ENCODE measurements at regions not wholly inside any gene's neighbourhood (a gene's known extent, or its start where the extent isn't known, plus 50 kb on each side); places are given as distances from the start of the nearest gene placed in this dataset.

GRCh38 chr10:128971374-128972035, 495.5 kb upstream of the MGMT start:
- H3K9me3 ChIP-seq: no peaks in the 10 kb centered on the region
- H3K4me1 ChIP-seq (ENCODE audit: insufficient read depth): no peaks in the 10 kb centered on the region
- DNase-seq: no peak
- no peak overlapping the region for H3K4me3 ChIP-seq
- intact Hi-C loops (cut with DNase I): no loop called here
- no peaks in the 10 kb centered on the region for H3K27me3 ChIP-seq
- 86 to 88% (median 87%) methylated on average over 11 of the region's 11 CpGs for WGBS, 3 donors
- no peak overlapping the region for H3K27ac ChIP-seq
- TF ChIP-seq EP300 (IDR thresholded peaks at IDR 0.05) (no peak), POLR2A (IDR thresholded peaks at IDR 0.05) (no peak), CTCF (IDR thresholded peaks at IDR 0.05) (no peak)
- H3K36me3 ChIP-seq: no peaks in the 10 kb centered on the region

- WGBS, 3 donors: 82 to 94% (median 90%) methylated on average over 2 of the region's 2 CpGs
- Histone ChIP-seq H3K36me3 (no peaks in the 10 kb centered on the region), H3K4me1 (ENCODE audit: insufficient read depth) (no peaks in the 10 kb centered on the region)
These were observed 495.0 kb upstream of the MGMT start for GRCh38 chr10:128972036-128972405.

GRCh38 chr10:128973221-128973620, 493.8 kb upstream of the MGMT start:
- intact Hi-C loops (cut with DNase I): no loop called here
- TF ChIP-seq CTCF (IDR thresholded peaks at IDR 0.05) (no peak), EP300 (IDR thresholded peaks at IDR 0.05) (no peak), POLR2A (IDR thresholded peaks at IDR 0.05) (no peak)
- Histone ChIP-seq H3K4me3 (no peak overlapping the region), H3K9me3 (no peaks in the 10 kb centered on the region), H3K27ac (no peak overlapping the region), H3K4me1 (ENCODE audit: insufficient read depth) (no peaks in the 10 kb centered on the region), H3K27me3 (no peaks in the 10 kb centered on the region), H3K36me3 (no peaks in the 10 kb centered on the region)
- no peak for DNase-seq
- WGBS, 3 donors: 11 to 25% (median 13%) methylated on average over 6 of the region's 6 CpGs

More at GRCh38 chr10:128972036-128972405, 495.0 kb upstream of the MGMT start:
- intact Hi-C loops (cut with DNase I): no loop called here
- Histone ChIP-seq H3K9me3 (no peaks in the 10 kb centered on the region), H3K27ac (no peak overlapping the region), H3K27me3 (no peaks in the 10 kb centered on the region), H3K4me3 (no peak overlapping the region)
- no peak for TF ChIP-seq POLR2A (IDR thresholded peaks at IDR 0.05)
- TF ChIP-seq CTCF (IDR thresholded peaks at IDR 0.05): no peak
- TF ChIP-seq EP300 (IDR thresholded peaks at IDR 0.05): no peak
- no peak for DNase-seq

- TF ChIP-seq POLR2A (IDR thresholded peaks at IDR 0.05) (no peak), EP300 (IDR thresholded peaks at IDR 0.05) (no peak), CTCF (IDR thresholded peaks at IDR 0.05) (no peak)
- WGBS, 3 donors: 78 to 84% (median 80%) methylated on average over 8 of the region's 8 CpGs
- no peak for DNase-seq
These were observed 490.2 kb upstream of the MGMT start for GRCh38 chr10:128976856-128977255.

More at GRCh38 chr10:128976856-128977255, 490.2 kb upstream of the MGMT start:
- no peaks in the 10 kb centered on the region for H3K27me3 ChIP-seq
- H3K27ac ChIP-seq: no peak overlapping the region
- no peaks in the 10 kb centered on the region for H3K4me1 ChIP-seq (ENCODE audit: insufficient read depth)
- intact Hi-C loops (cut with DNase I): no loop called here
- H3K9me3 ChIP-seq: no peaks in the 10 kb centered on the region
- H3K36me3 ChIP-seq: no peaks in the 10 kb centered on the region
- no peak overlapping the region for H3K4me3 ChIP-seq

Measured in ovary (tissue), 7 donors.